Epithelial cell of esophagus (primary cell): ENCODE measurements at regions not wholly inside any gene's neighbourhood (a gene's known extent, or its start where the extent isn't known, plus 50 kb on each side); places are given as distances from the start of the nearest gene placed in this dataset.
"Not testable (repeated sequence)": the region's sequence is repeated elsewhere in the genome, so short reads cannot be mapped to it uniquely, and the experiment has no call there.

Experiments
- DNase-seq: peaks from one replicate; pipeline ENCODE4 v3.0.0; 2010; ENCODE audit warnings: low read depth
- H3K4me3 ChIP-seq: 2 replicates; pipeline ENCODE4 v1.5.1; 2011; ENCODE audit warnings: mild to moderate bottlenecking, low read length, control low read depth
- TF ChIP-seq, protein P1 (sequence below): IDR thresholded peaks from 2 replicates; pipeline ENCODE4 v1.5.1; 2011; ENCODE audit warnings: low read depth, mild to moderate bottlenecking, low read length, control low read depth, inconsistent platforms; ENCODE audit not compliant: insufficient read depth; ENCODE audit errors: missing control alignments

DNA sequence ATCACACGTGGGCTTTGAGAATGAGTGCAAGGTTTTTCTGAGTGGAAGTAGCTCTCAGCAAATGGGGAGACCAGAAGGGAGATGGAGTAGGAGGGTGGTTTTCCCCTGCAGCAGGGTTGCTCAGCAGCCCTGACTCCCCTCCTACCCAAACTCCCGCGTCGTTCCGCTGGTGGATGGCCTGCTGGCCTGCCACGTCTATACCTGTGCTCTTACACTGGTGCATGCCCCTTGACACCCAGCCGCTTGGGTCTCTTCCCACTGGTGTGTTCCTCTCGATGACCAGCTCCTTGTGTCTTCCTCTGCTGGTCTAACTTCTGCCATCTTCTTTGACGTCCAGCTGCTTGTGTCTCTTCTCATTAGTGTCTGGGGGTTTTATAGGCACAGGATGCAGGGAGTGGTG, 1797.9 kb downstream of the NCAM2 start:
- no peak for DNase-seq
- H3K4me3 ChIP-seq, result no peak overlapping the region
- TF ChIP-seq, protein P1, sequence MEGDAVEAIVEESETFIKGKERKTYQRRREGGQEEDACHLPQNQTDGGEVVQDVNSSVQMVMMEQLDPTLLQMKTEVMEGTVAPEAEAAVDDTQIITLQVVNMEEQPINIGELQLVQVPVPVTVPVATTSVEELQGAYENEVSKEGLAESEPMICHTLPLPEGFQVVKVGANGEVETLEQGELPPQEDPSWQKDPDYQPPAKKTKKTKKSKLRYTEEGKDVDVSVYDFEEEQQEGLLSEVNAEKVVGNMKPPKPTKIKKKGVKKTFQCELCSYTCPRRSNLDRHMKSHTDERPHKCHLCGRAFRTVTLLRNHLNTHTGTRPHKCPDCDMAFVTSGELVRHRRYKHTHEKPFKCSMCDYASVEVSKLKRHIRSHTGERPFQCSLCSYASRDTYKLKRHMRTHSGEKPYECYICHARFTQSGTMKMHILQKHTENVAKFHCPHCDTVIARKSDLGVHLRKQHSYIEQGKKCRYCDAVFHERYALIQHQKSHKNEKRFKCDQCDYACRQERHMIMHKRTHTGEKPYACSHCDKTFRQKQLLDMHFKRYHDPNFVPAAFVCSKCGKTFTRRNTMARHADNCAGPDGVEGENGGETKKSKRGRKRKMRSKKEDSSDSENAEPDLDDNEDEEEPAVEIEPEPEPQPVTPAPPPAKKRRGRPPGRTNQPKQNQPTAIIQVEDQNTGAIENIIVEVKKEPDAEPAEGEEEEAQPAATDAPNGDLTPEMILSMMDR, result no peak

GRCh38 chr21:22804151-22804550, 1805.9 kb downstream of the NCAM2 start:
- no peak for DNase-seq
- TF ChIP-seq, protein P1, result no peak
- no peak overlapping the region for H3K4me3 ChIP-seq

GRCh38 chr21:22806278-22806677, 1808.1 kb downstream of the NCAM2 start:
- DNase-seq, result no peak
- TF ChIP-seq, protein P1, result no peak
- H3K4me3 ChIP-seq, result no peak overlapping the region

GRCh38 chr21:22813201-22813600, 1815.0 kb downstream of the NCAM2 start:
- TF ChIP-seq, protein P1, result no peak
- DNase-seq, result no peak
- H3K4me3 ChIP-seq, result no peak overlapping the region

DNA sequence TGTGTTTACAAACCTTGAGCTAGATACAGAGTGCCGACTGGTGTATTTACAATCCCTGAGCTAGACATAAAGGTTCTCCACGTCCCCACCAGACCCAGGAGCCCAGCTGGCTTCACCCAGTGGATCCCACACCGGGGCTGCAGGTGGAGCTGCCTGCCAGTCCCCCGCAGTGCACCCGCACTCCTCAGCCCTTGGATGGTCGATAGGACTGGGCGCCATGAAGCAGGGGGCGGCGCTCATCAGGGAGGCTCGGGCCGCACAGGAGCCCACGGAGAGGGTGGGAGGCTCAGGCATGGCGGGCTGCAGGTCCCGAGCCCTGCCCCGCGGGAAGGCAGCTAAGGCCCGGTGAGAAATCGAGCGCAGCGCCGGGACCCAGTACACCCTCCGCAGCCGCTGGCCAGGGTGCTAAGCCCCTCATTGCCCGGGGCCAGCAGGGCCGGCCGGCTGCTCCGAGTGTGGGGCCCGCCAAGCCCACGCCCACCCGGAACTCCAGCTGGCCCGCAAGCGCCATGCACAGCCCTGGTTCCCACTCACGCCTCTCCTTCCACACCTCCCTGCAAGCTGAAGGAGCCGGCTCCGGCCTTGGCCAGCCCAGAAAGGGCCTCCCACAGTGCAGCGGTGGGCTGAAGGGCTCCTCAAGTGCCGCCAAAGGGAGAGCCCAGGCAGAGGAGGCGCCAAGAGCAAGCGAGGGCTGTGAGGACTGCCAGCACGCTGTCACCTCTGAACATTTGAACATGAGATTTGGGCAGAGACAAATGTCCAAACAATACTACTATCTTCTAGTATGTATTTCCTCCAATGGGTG, 1820.7 kb downstream of the NCAM2 start:
- not testable (repeated sequence) for H3K4me3 ChIP-seq, DNase-seq

GRCh38 chr21:22827422-22827821, 1829.2 kb downstream of the NCAM2 start:
- DNase-seq, result no peak
- TF ChIP-seq, protein P1, result no peak

DNA sequence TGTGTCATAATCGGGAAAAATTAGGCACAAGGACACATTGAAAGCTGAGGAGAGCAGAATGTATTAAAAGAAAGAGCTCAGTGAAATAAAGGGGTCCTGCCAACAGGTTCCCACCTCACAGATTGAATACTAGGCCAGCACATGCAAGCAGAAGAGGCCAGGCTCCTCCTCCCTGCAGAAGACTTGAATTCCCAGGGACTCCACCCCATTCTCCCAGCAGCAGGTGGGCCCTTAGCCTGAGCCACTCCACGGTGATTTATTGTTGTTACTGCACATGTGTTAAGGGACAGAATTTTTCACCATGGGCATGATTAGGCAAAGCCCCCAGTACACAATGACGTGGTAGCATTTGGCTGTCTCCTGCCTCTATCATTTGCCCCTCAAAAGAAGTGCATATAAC, 1844.7 kb downstream of the NCAM2 start:
- no peak overlapping the region for H3K4me3 ChIP-seq
- TF ChIP-seq, protein P1, result no peak
- no peak for DNase-seq

More at GRCh38 chr21:22827422-22827821, 1829.2 kb downstream of the NCAM2 start:
- H3K4me3 ChIP-seq, result no peak overlapping the region

- no peak overlapping the region for H3K4me3 ChIP-seq
- TF ChIP-seq, protein P1, result no peak
- DNase-seq, result peak; percentile 53
These were observed 1857.4 kb downstream of the NCAM2 start for GRCh38 chr21:22855581-22855980.
